ENCODE measurements at regions not wholly inside any gene's neighbourhood (a gene's known extent, or its start where the extent isn't known, plus 50 kb on each side); places are given as distances from the start of the nearest gene placed in this dataset.
"Not testable (repeated sequence)": the region's sequence is repeated elsewhere in the genome, so short reads cannot be mapped to it uniquely, and the experiment has no call there.

- no peak for DNase-seq (ENCODE audit: low spot score)
Observed at GRCh38 chrX:25503826-25504225, 488.1 kb upstream of the ARX start.

DNA sequence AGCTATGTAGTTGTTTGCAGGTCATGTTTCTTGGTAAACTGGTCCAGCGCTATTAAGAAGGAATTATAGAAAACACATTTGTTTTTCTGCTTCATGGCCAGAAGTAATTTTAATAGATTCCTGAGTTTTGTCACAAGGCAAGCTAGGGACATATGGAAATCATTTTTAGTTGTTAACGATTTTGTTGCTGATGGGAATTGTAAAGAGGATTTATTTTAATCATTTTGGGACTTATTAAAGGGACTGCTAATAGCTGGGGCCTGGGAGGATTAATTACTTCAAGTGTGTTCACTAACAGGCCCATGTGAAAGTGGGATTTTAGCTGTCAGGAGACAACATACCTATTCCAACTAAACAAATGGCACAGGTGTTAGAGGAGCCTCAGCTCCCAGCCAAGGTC is 492.0 kb upstream of the ARX start:
- DNase-seq (ENCODE audit: low spot score) = no peak

DNA sequence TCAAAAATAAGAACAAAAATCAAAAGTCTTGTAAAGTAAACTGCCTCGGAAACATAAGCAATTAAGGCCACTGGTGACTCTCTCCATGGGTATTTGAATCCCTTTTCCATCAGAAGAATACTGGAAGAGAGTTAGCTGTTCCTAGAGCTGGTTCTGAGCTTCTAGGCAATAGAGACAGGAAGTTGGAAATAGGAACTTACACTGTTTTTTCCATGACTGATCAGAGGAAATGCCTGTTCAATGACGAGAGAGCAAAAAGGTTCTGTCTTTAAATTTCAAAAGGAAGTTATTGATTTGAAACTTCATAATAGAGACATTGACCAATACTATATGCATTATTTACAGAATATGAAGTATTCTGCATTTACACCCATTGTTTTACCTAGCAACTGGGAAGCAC is 503.5 kb upstream of the ARX start:
- DNase-seq (ENCODE audit: low spot score) = no peak

GRCh38 chrX:25522443-25523010 is 506.8 kb upstream of the ARX start:
- not testable (repeated sequence) for DNase-seq (ENCODE audit: low spot score)

GRCh38 chrX:25523574-25524540 is 508.1 kb upstream of the ARX start:
- peak; percentile 25 for DNase-seq (ENCODE audit: low spot score)

DNA sequence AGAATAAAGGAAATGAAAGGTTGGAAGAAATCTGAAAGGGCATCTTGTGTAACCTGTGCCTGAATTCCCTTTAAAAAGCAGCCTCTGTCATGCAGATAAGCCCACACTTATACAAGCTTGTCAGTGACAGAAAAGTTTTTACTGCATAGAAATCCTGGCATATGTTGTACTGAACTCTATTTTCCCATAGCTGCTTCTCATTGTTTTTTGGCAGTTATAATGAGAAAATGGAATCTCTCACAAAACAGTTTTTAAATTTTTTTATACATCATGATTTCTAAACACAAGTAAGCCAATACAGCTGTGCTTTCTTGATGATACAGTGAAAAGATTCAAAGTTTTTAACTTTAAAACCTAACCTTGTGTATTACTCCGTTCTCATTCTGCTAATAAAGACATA is 511.4 kb upstream of the ARX start:
- DNase-seq (ENCODE audit: low spot score) = no peak

- no peak for DNase-seq (ENCODE audit: low spot score)
Observed at GRCh38 chrX:25527596-25527995, 511.8 kb upstream of the ARX start.

GRCh38 chrX:25531096-25531495 is 515.3 kb upstream of the ARX start:
- DNase-seq (ENCODE audit: low spot score) = peak; percentile 7

DNA sequence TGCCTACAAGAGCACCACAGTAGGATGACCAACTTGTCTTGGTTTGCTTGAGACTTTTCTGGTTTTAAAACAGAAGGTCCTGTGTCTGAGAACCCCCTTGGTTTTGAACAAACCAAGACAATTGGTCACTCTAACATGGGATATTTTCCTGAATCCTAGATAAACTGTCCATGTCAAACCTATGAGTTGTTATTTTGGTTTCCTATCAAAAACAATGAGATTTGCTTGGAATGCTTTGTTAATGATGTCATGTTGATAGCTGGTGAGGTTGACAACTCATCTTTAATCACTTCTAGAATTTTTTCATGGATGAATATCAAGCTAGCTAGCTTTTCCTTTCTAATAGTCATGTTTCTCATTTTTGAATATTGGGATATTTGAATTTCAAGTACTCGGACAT is 518.3 kb upstream of the ARX start:
- DNase-seq (ENCODE audit: low spot score) = peak; percentile 4

DNA sequence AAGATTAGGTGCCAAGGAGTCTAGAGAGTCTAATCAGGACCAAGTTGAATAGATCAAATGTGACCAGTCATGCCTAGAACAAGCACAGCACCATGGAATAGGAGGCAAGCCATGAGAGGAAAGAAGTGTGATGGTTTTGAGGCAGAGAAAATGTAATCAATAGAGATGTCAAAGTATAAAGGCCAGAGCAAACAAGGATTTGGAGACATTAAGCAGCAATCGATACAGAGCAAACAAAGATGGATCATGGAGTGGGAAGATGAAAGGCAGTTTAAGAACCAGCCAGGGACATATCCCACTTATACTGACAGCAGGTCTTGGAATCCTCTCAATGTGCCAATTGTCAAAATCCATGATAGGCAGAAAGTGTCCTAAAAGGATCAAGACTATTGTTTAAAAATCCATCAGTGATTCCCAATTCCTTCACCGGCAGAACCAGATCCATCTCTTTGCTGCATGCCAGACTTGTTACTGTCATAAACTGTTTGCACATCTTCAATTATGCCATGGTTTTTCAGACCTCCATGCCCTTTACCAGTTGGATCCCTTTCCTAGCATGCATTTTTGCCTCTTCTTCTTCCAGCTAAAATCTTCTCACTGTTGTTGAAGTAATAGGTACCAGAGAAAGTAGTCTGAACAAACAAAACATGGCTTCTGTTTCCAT is 520.7 kb upstream of the ARX start:
- DNase-seq (ENCODE audit: low spot score) = no peak

- DNase-seq (ENCODE audit: low spot score) = no peak
Observed at GRCh38 chrX:25537699-25538098, 521.9 kb upstream of the ARX start.

DNA sequence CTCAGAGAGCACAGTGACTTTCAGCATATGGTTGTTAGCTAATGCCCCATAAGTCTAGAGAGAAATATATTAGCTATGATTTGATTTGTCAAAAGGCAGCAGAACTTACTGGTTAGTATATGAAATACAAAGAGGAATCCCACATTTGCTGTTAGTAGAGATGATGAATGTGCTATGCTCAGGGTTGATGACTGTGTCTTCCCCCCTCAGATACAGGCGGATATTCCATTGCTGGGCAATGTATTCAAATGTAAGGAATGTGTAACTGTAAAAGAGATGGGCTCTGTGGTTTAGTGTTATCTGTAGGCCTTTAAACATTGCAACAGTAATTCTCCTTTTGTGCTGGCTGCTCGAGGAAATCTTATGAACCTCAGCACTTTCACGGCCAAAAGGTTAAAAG is 528.9 kb upstream of the ARX start:
- peak; percentile 3 for DNase-seq (ENCODE audit: low spot score)

- DNase-seq (ENCODE audit: low spot score) = no peak
Observed at GRCh38 chrX:25548811-25549210, 533.0 kb upstream of the ARX start.

DNA sequence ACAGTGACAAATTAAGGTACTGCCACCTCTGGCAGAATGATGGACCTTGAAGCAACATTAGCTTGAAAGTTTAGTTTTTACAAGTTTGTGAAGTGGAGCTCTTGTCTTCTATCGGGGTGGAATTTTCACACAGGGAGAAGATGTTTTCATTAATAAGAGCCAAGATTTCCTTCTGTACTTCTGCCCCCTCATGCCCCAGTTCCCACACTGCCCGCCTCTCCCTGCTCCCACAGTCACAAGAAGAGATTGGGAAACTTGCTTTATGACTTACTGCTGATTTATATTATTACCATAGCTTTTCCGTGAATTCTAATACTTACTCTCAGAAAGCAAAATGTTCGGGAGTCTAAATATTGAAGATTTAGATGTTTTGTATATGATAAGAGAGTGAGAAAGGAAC is 539.8 kb upstream of the ARX start:
- no peak for DNase-seq (ENCODE audit: low spot score)

DNA sequence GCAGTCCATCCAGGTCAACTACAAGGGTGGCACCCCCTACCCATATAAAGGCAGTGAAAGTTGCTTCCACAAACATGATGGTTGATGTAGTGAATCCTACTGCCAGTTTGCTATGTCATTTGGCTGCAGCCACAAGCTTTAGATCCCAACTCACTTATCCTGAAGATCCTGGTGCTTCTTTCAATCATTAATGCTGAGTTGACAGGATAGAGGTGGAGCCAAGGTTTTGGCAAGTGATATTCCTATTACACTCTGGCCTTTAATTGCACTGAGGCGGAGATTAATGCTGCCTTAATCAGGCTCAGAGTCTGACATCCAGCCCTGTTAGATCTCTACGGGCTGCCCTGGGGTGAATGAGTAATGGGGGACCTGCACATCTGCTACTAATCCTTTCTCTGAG is 542.4 kb upstream of the ARX start:
- DNase-seq (ENCODE audit: low spot score) = no peak

- DNase-seq (ENCODE audit: low spot score) = no peak
Observed at GRCh38 chrX:25561190-25561589, 545.4 kb upstream of the ARX start.

GRCh38 chrX:25573631-25574030 is 557.9 kb upstream of the ARX start:
- no peak for DNase-seq (ENCODE audit: low spot score)

- no peak for DNase-seq (ENCODE audit: low spot score)
Observed at GRCh38 chrX:25596921-25597320, 541.2 kb upstream of the MAGEB18 start.

- DNase-seq (ENCODE audit: low spot score) = peak; percentile 2
Observed at GRCh38 chrX:25597551-25597950, 540.6 kb upstream of the MAGEB18 start.

DNA sequence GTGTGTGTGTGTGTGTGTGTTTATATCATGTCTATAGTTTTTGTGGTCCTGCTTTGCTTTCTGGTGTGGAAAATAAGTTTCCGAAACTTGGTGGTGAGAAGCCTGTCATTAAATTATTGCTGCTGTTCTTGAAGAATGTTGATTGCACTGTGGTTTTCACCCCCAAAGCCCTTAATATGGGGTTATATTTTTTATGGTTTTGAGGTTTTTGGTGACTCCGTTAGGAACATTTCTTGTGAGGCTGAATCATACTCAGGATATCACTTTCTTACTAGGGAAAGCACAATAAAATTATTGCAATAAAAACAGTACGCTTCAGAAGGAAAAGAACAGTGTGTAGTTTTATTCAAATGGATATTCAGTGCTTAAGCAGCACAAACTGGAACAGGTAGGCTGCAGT is 539.1 kb upstream of the MAGEB18 start:
- no peak for DNase-seq (ENCODE audit: low spot score)

DNA sequence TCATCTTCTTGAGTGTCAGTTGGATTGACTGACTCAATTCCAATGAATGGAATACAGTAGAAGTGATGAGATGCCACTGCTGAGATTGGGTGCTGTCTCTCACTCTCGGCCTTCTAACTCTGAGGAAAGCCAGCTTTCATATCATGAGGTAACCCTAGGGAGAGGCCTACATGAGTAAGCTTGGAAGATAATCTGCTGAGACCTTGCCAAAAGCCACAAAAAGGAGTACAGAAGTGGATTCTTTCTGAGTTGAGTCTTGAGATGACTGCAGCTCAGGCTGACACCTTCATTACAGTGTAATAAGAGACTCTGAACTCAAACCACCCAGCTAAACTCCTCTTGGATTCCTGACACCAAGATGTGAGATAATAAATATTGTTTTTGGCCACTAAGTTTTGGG is 537.4 kb upstream of the MAGEB18 start:
- no peak for DNase-seq (ENCODE audit: low spot score)

- DNase-seq (ENCODE audit: low spot score) = no peak
Observed at GRCh38 chrX:25601323-25601722, 536.8 kb upstream of the MAGEB18 start.

GRCh38 chrX:25618248-25618647 is 519.9 kb upstream of the MAGEB18 start:
- no peak for DNase-seq (ENCODE audit: low spot score)

Data from hepatic stellate cell (primary cell).